GM19238 (cell line): ENCODE measurements at regions not wholly inside any gene's neighbourhood (a gene's known extent, or its start where the extent isn't known, plus 50 kb on each side); places are given as distances from the start of the nearest gene placed in this dataset.

ENCODE experiments used
- DNase-seq: peaks from one replicate; pipeline ENCODE4 v3.0.0; 2011; ENCODE audit warnings: low spot score; ENCODE audit not compliant: insufficient read length

GRCh38 chr19:28977826-28978225 is 235.1 kb downstream of the UQCRFS1 start:
- no peak for DNase-seq

GRCh38 chr19:28972058-28972852 is 240.7 kb downstream of the UQCRFS1 start:
- DNase-seq, result no peak

- no peak for DNase-seq
These were observed 241.4 kb downstream of the UQCRFS1 start for GRCh38 chr19:28971513-28971912.

- no peak for DNase-seq
These were observed 241.9 kb downstream of the UQCRFS1 start for GRCh38 chr19:28971049-28971448.

GRCh38 chr19:28968721-28969120 is 244.2 kb downstream of the UQCRFS1 start:
- DNase-seq, result no peak

- DNase-seq, result no peak
These were observed 246.1 kb downstream of the UQCRFS1 start for GRCh38 chr19:28966737-28967399.

GRCh38 chr19:28964500-28964899 is 248.5 kb downstream of the UQCRFS1 start:
- no peak for DNase-seq

- DNase-seq, result no peak
These were observed 249.3 kb downstream of the UQCRFS1 start for GRCh38 chr19:28963486-28964250.

- DNase-seq, result no peak
These were observed 251.0 kb downstream of the UQCRFS1 start for GRCh38 chr19:28961772-28962500.

- DNase-seq, result no peak
These were observed 251.8 kb downstream of the UQCRFS1 start for GRCh38 chr19:28960986-28961705.

- DNase-seq, result no peak
These were observed 252.4 kb downstream of the UQCRFS1 start for GRCh38 chr19:28960586-28960985.

GRCh38 chr19:28956961-28957360 is 256.0 kb downstream of the UQCRFS1 start:
- DNase-seq, result no peak

- no peak for DNase-seq
These were observed 256.5 kb downstream of the UQCRFS1 start for GRCh38 chr19:28956421-28956820.

GRCh38 chr19:28949535-28949934 is 263.4 kb downstream of the UQCRFS1 start:
- no peak for DNase-seq

GRCh38 chr19:28949027-28949426 is 263.9 kb downstream of the UQCRFS1 start:
- DNase-seq, result no peak

GRCh38 chr19:28948566-28948965 is 264.4 kb downstream of the UQCRFS1 start:
- no peak for DNase-seq

- DNase-seq, result no peak
These were observed 264.9 kb downstream of the UQCRFS1 start for GRCh38 chr19:28948026-28948425.

GRCh38 chr19:28943651-28944050 is 269.3 kb downstream of the UQCRFS1 start:
- DNase-seq, result no peak

GRCh38 chr19:28941833-28942232 is 271.1 kb downstream of the UQCRFS1 start:
- DNase-seq, result no peak

GRCh38 chr19:28940751-28941500 is 272.0 kb downstream of the UQCRFS1 start:
- DNase-seq, result no peak
